ENCODE measurements at regions not wholly inside any gene's neighbourhood (a gene's known extent, or its start where the extent isn't known, plus 50 kb on each side); places are given as distances from the start of the nearest gene placed in this dataset.

GRCh38 chr17:70235252-70235651, 65.9 kb downstream of the KCNJ2 start:
- TF ChIP-seq CTCF (IDR thresholded peaks at IDR 0.05) (no peak), POLR2A (IDR thresholded peaks at IDR 0.05) (no peak), EP300 (IDR thresholded peaks at IDR 0.05) (no peak)

All from stomach (tissue), 4 donors.